Stimulated activated memory B cell treated with anti-CD40 and anti-IgM and Interleukin-4, amounts not matched to agents 10 μg/mL and 1 μg/mL and 100 μg/mL, for 72 hours (primary cell): ENCODE measurements at regions not wholly inside any gene's neighbourhood (a gene's known extent, or its start where the extent isn't known, plus 50 kb on each side); places are given as distances from the start of the nearest gene placed in this dataset.

ENCODE experiments used
- ATAC-seq: fragments of 150-1000 bp; cut with Tn5 transposase; 2 replicates; pipeline ENCODE4 v1.10.0; 2021
- H3K27ac Mint-ChIP-seq: one replicate; pipeline ENCODE4 v1.8.0; 2022; ENCODE audit warnings: mild to moderate bottlenecking, mixed read lengths
- H3K27me3 Mint-ChIP-seq: one replicate; pipeline ENCODE4 v1.8.0; 2022; ENCODE audit warnings: mixed read lengths
- H3K36me3 Mint-ChIP-seq: one replicate; pipeline ENCODE4 v1.8.0; 2022; ENCODE audit warnings: mixed read lengths
- H3K4me1 Mint-ChIP-seq: one replicate; pipeline ENCODE4 v1.8.0; 2022; ENCODE audit warnings: mixed read lengths
- H3K4me3 Mint-ChIP-seq: one replicate; pipeline ENCODE4 v1.8.0; 2022; ENCODE audit warnings: mild to moderate bottlenecking, moderate library complexity, mixed read lengths
- H3K9me3 Mint-ChIP-seq: one replicate; pipeline ENCODE4 v1.8.0; 2022; ENCODE audit warnings: mixed read lengths

DNA sequence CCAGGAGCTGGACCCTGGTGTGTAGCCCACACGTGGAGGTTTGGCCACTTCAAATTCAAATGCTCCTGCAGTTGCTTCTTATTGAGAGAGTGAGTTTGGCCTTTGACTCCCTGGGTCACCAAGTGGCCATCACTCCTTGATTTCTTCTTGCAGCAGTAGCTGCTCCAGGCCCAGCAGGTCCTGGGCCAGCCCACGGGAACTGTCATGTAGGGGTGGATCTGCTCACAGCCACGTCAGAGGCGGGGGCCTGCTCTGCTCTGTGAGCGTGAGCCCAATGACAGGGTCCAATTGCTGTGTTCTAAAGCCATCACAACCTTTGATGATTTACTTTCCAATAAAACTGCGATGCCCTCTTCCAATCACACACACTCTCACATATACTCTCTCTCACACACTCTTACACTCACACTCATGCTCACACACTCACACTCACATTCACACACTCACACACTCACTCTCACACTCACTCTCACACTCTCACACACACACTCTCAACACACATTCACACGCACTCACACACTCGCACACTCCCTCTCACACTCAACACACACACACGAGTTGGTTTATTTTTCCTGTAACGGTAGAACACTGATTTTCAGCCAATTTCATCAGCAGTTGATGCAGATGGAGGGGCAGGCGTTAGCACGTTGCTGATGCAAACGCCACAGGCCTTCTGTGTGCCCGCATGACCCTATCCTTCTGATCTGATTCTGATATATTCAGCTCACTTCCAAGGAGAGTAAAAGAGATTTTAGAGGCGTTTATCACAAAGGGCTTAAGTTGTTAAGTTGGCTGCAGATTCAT is 210.7 kb upstream of the PPP2R2D start:
- Mint-ChIP-seq H3K27ac (no peak overlapping the region), H3K36me3 (no peaks in the 10 kb centered on the region), H3K27me3 (peaks cover 9% of the 10 kb centered on the region), H3K4me1 (no peaks in the 10 kb centered on the region), H3K4me3 (no peak overlapping the region), H3K9me3 (peaks cover 4% of the 10 kb centered on the region)
- ATAC-seq: no peak

DNA sequence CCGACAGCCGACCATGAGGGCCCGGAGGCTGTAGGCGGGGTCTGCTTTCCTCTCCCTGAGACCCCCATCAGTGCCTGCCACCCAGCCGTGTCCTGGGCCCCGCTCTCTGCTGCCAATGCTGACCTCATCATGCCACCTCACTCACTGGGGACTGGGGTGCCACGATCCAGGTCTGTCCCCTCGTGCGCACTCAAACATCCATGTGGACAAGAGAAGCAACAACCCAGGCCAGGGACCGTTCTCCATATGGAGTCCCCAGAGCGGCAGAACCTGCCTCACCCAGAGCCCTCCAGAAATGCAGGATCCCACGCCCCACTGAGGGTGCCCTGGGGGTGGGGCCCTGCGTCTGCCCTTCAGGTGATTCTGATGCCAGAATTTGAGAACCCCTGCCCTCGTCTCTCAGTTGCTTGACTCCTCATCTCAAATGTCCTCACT is 210.0 kb upstream of the PPP2R2D start:
- no peak overlapping the region for H3K4me3 Mint-ChIP-seq
- no peak for ATAC-seq
- no peak overlapping the region for H3K27ac Mint-ChIP-seq
- H3K4me1 Mint-ChIP-seq: no peaks in the 10 kb centered on the region
- H3K9me3 Mint-ChIP-seq: peaks cover 4% of the 10 kb centered on the region
- H3K36me3 Mint-ChIP-seq: no peaks in the 10 kb centered on the region
- H3K27me3 Mint-ChIP-seq: peaks cover 9% of the 10 kb centered on the region

DNA sequence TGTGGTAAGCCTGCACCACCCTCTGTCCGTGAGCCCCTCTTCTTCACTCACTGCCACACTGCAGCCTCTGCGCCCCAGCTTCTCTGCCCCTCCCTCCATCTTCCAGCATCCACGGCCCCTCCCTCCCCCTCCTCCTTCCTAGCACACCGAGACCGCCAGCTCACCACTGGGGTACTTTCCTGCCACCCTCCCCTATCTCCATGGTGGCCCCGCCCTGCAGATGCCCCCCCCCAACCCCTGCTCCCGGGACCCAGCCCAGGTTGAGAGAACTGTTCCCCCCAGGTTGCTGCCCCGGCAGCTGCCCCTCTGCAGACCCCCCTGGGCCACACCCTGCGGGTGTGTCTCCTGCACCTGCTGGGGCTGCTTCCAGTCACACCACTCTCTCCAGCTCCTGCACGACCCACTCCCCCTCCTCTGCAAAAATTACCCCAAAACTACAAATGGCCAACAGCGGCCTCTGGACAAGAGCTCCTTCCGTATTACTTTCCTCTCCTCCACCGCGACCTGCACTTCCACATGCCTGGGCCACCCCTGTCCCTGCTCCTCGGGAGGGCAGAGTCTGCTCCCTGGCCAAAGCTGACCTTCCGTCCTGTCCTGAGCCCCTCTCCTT is 209.2 kb upstream of the PPP2R2D start:
- H3K36me3 Mint-ChIP-seq: no peaks in the 10 kb centered on the region
- H3K27me3 Mint-ChIP-seq: peaks cover 9% of the 10 kb centered on the region
- no peak overlapping the region for H3K4me3 Mint-ChIP-seq
- H3K9me3 Mint-ChIP-seq: peaks cover 7% of the 10 kb centered on the region
- no peaks in the 10 kb centered on the region for H3K4me1 Mint-ChIP-seq
- no peak overlapping the region for H3K27ac Mint-ChIP-seq
- no peak for ATAC-seq

DNA sequence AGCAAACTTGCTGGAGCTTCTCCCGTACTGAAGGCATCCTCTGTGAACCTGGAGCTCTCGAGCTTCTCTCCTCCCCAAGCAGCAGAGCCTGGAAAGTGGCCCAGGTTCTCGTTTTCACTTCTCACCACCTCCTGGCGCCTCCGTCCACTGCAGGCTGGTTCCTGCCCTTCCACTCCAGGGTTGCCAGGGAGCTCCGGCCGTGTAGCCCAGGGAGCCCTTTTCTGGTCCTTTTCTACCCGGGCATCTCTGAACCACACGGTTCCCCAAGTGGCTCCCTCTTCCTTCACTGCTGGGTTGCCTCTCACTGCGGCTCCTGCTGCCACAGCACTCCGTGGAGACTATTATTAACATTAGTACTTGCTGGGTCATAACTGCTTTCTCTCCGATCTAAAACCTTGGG is 208.6 kb upstream of the PPP2R2D start:
- H3K27ac Mint-ChIP-seq: no peak overlapping the region
- no peak for ATAC-seq
- H3K9me3 Mint-ChIP-seq: peaks cover 7% of the 10 kb centered on the region
- no peak overlapping the region for H3K4me3 Mint-ChIP-seq
- H3K36me3 Mint-ChIP-seq: no peaks in the 10 kb centered on the region
- no peaks in the 10 kb centered on the region for H3K4me1 Mint-ChIP-seq
- H3K27me3 Mint-ChIP-seq: peaks cover 9% of the 10 kb centered on the region

DNA sequence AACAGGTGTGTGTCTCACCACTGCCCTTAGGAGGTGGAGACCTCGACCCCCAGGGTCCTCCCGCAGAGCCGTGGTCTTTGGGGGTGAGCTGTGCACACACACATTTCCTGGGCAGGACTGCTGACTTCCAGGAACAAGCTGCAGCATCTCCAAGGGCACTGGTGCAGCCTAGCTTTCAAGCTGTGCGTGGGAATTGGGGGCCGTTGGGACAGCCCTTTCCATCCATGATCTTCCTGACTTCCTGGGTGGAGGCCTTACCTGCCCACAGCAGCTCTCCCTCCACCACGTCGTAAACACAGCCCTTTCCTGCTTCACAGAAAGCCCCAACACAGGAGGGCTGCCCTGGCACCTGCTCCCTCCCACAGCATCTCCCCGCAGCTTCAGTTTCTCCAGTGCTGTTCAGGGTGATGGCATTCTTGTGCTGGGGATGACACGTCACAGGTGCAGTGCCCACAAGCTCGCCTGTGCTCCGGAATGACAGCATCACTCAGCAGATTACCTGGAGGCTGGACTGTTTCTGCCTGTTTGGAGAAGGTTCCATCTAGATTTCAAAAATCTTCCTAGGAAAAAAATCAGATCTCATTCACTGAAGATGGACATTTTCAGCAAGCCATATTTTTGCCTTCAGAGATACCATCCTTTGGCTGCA is 208.0 kb upstream of the PPP2R2D start:
- peaks cover 7% of the 10 kb centered on the region for H3K9me3 Mint-ChIP-seq
- no peak for ATAC-seq
- H3K4me3 Mint-ChIP-seq: no peak overlapping the region
- no peaks in the 10 kb centered on the region for H3K4me1 Mint-ChIP-seq
- no peaks in the 10 kb centered on the region for H3K36me3 Mint-ChIP-seq
- no peak overlapping the region for H3K27ac Mint-ChIP-seq
- peaks cover 9% of the 10 kb centered on the region for H3K27me3 Mint-ChIP-seq

- no peak overlapping the region for H3K27ac Mint-ChIP-seq
- no peaks in the 10 kb centered on the region for H3K36me3 Mint-ChIP-seq
- no peak overlapping the region for H3K4me3 Mint-ChIP-seq
- no peaks in the 10 kb centered on the region for H3K4me1 Mint-ChIP-seq
- H3K9me3 Mint-ChIP-seq: peaks cover 7% of the 10 kb centered on the region
- peaks cover 9% of the 10 kb centered on the region for H3K27me3 Mint-ChIP-seq
- ATAC-seq: no peak
Observed at GRCh38 chr10:131693766-131694165, 207.0 kb upstream of the PPP2R2D start.

GRCh38 chr10:131694168-131694780 is 206.5 kb upstream of the PPP2R2D start:
- H3K27me3 Mint-ChIP-seq: peaks cover 9% of the 10 kb centered on the region
- no peaks in the 10 kb centered on the region for H3K4me1 Mint-ChIP-seq
- no peak overlapping the region for H3K27ac Mint-ChIP-seq
- H3K36me3 Mint-ChIP-seq: no peaks in the 10 kb centered on the region
- peaks cover 7% of the 10 kb centered on the region for H3K9me3 Mint-ChIP-seq
- ATAC-seq: no peak
- H3K4me3 Mint-ChIP-seq: no peak overlapping the region

- Mint-ChIP-seq H3K9me3 (peaks cover 7% of the 10 kb centered on the region), H3K27me3 (peaks cover 9% of the 10 kb centered on the region), H3K4me3 (no peak overlapping the region), H3K36me3 (no peaks in the 10 kb centered on the region), H3K27ac (no peak overlapping the region), H3K4me1 (no peaks in the 10 kb centered on the region)
- no peak for ATAC-seq
Observed at GRCh38 chr10:131694781-131695495, 205.9 kb upstream of the PPP2R2D start.

GRCh38 chr10:131695496-131696165 is 205.2 kb upstream of the PPP2R2D start:
- Mint-ChIP-seq H3K27ac (no peak overlapping the region), H3K4me1 (no peaks in the 10 kb centered on the region), H3K4me3 (no peak overlapping the region), H3K27me3 (peaks cover 9% of the 10 kb centered on the region), H3K9me3 (peaks cover 3% of the 10 kb centered on the region), H3K36me3 (no peaks in the 10 kb centered on the region)
- ATAC-seq: no peak

DNA sequence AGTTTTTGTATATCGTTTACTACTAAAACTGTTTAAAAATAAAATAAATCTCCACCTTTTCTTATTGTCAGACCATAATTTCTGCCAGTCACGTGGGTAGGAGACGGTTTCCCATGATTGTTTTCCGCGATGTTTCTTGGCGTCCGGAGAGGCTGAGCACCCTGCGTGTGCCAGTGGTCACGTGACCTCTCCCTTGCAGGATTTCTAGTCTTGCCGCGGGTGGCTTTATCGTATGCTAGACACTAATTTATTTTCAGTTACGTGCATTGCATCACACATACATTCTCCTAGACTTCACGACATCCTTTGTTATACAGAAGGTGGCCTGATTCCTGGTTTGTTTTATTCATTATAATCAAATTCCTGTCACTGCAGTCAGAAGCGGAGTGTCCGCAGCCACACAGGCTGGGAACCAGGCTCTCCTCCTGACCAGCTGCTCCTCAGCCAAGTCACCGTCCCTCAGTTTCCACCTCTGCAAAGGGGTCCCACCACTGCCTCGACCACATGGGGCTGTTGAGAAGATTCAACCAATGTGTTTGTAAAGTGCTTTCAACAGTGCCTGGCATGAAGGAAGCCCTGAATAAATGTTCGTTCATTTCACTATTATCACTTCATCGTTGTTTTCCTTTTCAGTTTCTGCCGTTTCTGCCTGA is 203.2 kb upstream of the PPP2R2D start:
- ATAC-seq: no peak
- H3K4me3 Mint-ChIP-seq: no peak overlapping the region
- H3K9me3 Mint-ChIP-seq: peaks cover 3% of the 10 kb centered on the region
- H3K4me1 Mint-ChIP-seq: no peaks in the 10 kb centered on the region
- H3K27me3 Mint-ChIP-seq: peaks cover under 1% of the 10 kb centered on the region
- no peak overlapping the region for H3K27ac Mint-ChIP-seq
- no peaks in the 10 kb centered on the region for H3K36me3 Mint-ChIP-seq

- peaks cover 3% of the 10 kb centered on the region for H3K9me3 Mint-ChIP-seq
- H3K27ac Mint-ChIP-seq: no peak overlapping the region
- peaks cover 3% of the 10 kb centered on the region for H3K27me3 Mint-ChIP-seq
Observed at GRCh38 chr10:131698232-131698631, 202.6 kb upstream of the PPP2R2D start.

GRCh38 chr10:131698986-131699385 is 201.8 kb upstream of the PPP2R2D start:
- peaks cover 3% of the 10 kb centered on the region for H3K9me3 Mint-ChIP-seq
- no peaks in the 10 kb centered on the region for H3K4me1 Mint-ChIP-seq
- no peak for ATAC-seq
- peaks cover 8% of the 10 kb centered on the region for H3K27me3 Mint-ChIP-seq
- no peak overlapping the region for H3K4me3 Mint-ChIP-seq
- H3K36me3 Mint-ChIP-seq: no peaks in the 10 kb centered on the region
- no peak overlapping the region for H3K27ac Mint-ChIP-seq

More at GRCh38 chr10:131698232-131698631, 202.6 kb upstream of the PPP2R2D start:
- H3K36me3 Mint-ChIP-seq: no peaks in the 10 kb centered on the region
- H3K4me1 Mint-ChIP-seq: no peaks in the 10 kb centered on the region
- no peak for ATAC-seq
- no peak overlapping the region for H3K4me3 Mint-ChIP-seq

- H3K27me3 Mint-ChIP-seq: peaks cover 8% of the 10 kb centered on the region
- no peak for ATAC-seq
- H3K36me3 Mint-ChIP-seq: no peaks in the 10 kb centered on the region
- no peaks in the 10 kb centered on the region for H3K4me1 Mint-ChIP-seq
- no peak overlapping the region for H3K27ac Mint-ChIP-seq
- peaks cover 3% of the 10 kb centered on the region for H3K9me3 Mint-ChIP-seq
- H3K4me3 Mint-ChIP-seq: no peak overlapping the region
Observed at GRCh38 chr10:131700032-131700431, 200.8 kb upstream of the PPP2R2D start.

DNA sequence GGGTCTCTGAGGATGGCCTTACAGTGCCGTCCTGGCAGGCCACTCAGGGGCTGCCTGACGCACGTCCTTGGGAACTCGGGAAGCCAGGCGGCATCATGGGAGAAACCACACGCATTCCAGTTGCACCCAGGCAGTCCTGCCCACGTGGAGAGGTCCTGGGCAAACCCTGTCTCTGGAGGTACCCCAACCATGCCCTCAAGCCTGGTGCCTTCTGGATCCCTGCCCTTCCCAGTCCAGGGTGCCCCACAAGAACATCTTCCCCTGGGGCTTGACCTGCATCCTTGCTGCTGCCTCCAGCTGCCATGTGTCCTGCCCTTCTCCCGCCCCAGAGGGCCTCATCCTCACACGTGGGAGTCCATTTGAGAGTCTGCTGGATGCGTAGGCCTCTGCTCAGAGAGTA is 200.3 kb upstream of the PPP2R2D start:
- Mint-ChIP-seq H3K36me3 (no peaks in the 10 kb centered on the region), H3K4me3 (no peak overlapping the region), H3K9me3 (peaks cover 3% of the 10 kb centered on the region), H3K27me3 (peaks cover 8% of the 10 kb centered on the region), H3K4me1 (no peaks in the 10 kb centered on the region), H3K27ac (no peak overlapping the region)
- ATAC-seq: no peak
